Keratinocyte (primary cell): ENCODE measurements at regions not wholly inside any gene's neighbourhood (a gene's known extent, or its start where the extent isn't known, plus 50 kb on each side); places are given as distances from the start of the nearest gene placed in this dataset.

Experiments used
- DNase-seq: peaks from one replicate; pipeline ENCODE4 v3.0.0-alpha.2; 2011; ENCODE audit warnings: low read depth, missing footprints, low spot score
- FAIRE-seq: peaks from 2 replicates; lab custom pipeline; 2011; peaks lifted over from hg19 to GRCh38; lab: Jason Lieb, UNC
- H2AFZ ChIP-seq: 2 replicates; pipeline ENCODE4 v1.6.0; 2012; ENCODE audit warnings: low read length, control low read depth, inconsistent platforms; ENCODE audit not compliant: control insufficient read depth
- H3K27ac ChIP-seq: 2 replicates; pipeline ENCODE4 v1.5.1; 2011; ENCODE audit warnings: low read length; ENCODE audit not compliant: control insufficient read depth, insufficient read depth
- H3K27me3 ChIP-seq: 3 replicates; pipeline ENCODE4 v1.6.0; 2011; ENCODE audit warnings: low read length; ENCODE audit not compliant: control insufficient read depth, insufficient read depth; ENCODE audit errors: extremely low read depth
- H3K36me3 ChIP-seq, 2 experiments: 2 replicates in 1 of 2; 3 replicates in 1 of 2; pipeline ENCODE4 v1.5.1; 2011; ENCODE audit warnings: low read length in 2 of 2, mild to moderate bottlenecking in 1 of 2; ENCODE audit not compliant: control insufficient read depth in 2 of 2, insufficient read depth in 2 of 2; ENCODE audit errors: extremely low read depth in 1 of 2
- H3K4me1 ChIP-seq: 3 replicates; pipeline ENCODE4 v1.5.1; 2011; ENCODE audit warnings: low read length; ENCODE audit not compliant: control insufficient read depth, insufficient read depth; ENCODE audit errors: extremely low read depth
- H3K4me2 ChIP-seq: 3 replicates; pipeline ENCODE4 v1.6.0; 2011; ENCODE audit warnings: low read depth, low read length; ENCODE audit not compliant: control insufficient read depth, insufficient read depth; ENCODE audit errors: extremely low read depth
- H3K4me3 ChIP-seq, 3 experiments: fragments of 200-600 bp in 1 of 3; sonication (generic) in 1 of 3; 2 replicates in 2 of 3; 3 replicates in 1 of 3; pipeline ENCODE4 v1.5.1; 2011 to 2016; ENCODE audit warnings: low read length in 3 of 3, mild to moderate bottlenecking in 3 of 3, control low read depth in 2 of 3, inconsistent platforms in 1 of 3, low read depth in 1 of 3, mixed read lengths in 1 of 3, mixed run types in 1 of 3, moderate library complexity in 1 of 3; ENCODE audit not compliant: control insufficient read depth in 2 of 3, insufficient read depth in 2 of 3; ENCODE audit errors: extremely low read depth in 1 of 3
- H3K79me2 ChIP-seq: 2 replicates; pipeline ENCODE4 v1.6.0; 2012; ENCODE audit warnings: low read length; ENCODE audit not compliant: control insufficient read depth, insufficient read depth
- H3K9ac ChIP-seq: 3 replicates; pipeline ENCODE4 v1.6.0; 2011; ENCODE audit warnings: low read length; ENCODE audit not compliant: control insufficient read depth, insufficient read depth; ENCODE audit errors: extremely low read depth
- H3K9me1 ChIP-seq: 3 replicates; pipeline ENCODE4 v1.6.0; 2011; ENCODE audit warnings: low read length; ENCODE audit not compliant: control insufficient read depth, insufficient read depth; ENCODE audit errors: extremely low read depth
- H3K9me3 ChIP-seq: 2 replicates; pipeline ENCODE4 v1.5.1; 2012; ENCODE audit warnings: low read depth, low read length; ENCODE audit not compliant: control insufficient read depth
- H4K20me1 ChIP-seq: 3 replicates; pipeline ENCODE4 v1.6.0; 2011; ENCODE audit warnings: low read length; ENCODE audit not compliant: control insufficient read depth, insufficient read depth; ENCODE audit errors: extremely low read depth
- EZH2 ChIP-seq: IDR thresholded peaks from one replicate; pipeline ENCODE4 v1.6.1; 2012; ENCODE audit warnings: inconsistent platforms, mild to moderate bottlenecking, low read length, moderate library complexity
- dilution Hi-C: fragments of 300-500 bp; cut with MboI; formaldehyde crosslinking; loops from one replicate; pipeline ENCODE4 v1.7.0; 2020; ENCODE audit warnings: low sequenced_read_pairs; ENCODE audit not compliant: extremely low pct_ligation_motif_present
- TF ChIP-seq, protein P1 (sequence below), 3 experiments: IDR thresholded peaks in 1 of 3; conservative IDR thresholded peaks in 1 of 3; optimal IDR thresholded peaks in 1 of 3; 2 replicates in 2 of 3; 3 replicates in 1 of 3; pipeline versions ENCODE3 to v1.5.1; 2011; ENCODE audit warnings: low read length in 3 of 3, mild to moderate bottlenecking in 3 of 3, moderate library complexity in 2 of 3, control low read depth in 1 of 3, inconsistent platforms in 1 of 3; ENCODE audit not compliant: insufficient read depth in 2 of 3; ENCODE audit errors: extremely low read depth in 1 of 3

DNA sequence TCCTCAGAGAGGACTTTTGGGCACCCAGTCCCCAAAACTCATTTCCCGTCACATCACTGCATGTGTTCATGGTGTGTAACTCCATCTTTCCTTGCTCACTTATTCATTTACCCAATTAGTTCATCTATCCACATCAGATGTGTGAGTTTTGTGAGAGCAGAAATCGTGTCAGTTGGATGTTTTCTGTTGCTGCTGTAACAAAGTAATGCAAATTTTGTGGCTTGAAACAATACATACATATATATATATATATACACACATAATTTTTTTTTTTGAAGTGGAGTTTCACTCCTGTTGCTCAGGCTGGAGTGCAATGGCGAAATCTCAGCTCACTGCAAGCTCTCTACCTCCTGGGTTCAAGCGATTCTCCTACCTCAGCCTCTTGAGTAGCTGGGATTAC is 70.5 kb upstream of the BOD1 start:
- dilution Hi-C loops, result no loop called here
- FAIRE-seq (no peak), DNase-seq (no peak)
- no peak overlapping the region for H3K27ac ChIP-seq
- H3K36me3 ChIP-seq, result no peaks in the 10 kb centered on the region
- no peaks in the 10 kb centered on the region for H3K9me3 ChIP-seq
- no peaks in the 10 kb centered on the region for H3K27me3 ChIP-seq
- H3K4me3 ChIP-seq, result no peak overlapping the region
- H3K79me2 ChIP-seq, result no peaks in the 10 kb centered on the region
- no peaks in the 10 kb centered on the region for H3K4me1 ChIP-seq
- H3K4me2 ChIP-seq, result no peak overlapping the region
- H2AFZ ChIP-seq, result no peak overlapping the region
- no peak overlapping the region for H3K9ac ChIP-seq
- no peaks in the 10 kb centered on the region for H4K20me1 ChIP-seq
- H3K9me1 ChIP-seq, result no peaks in the 10 kb centered on the region
- TF ChIP-seq EZH2, result no peak
- TF ChIP-seq, protein P1, sequence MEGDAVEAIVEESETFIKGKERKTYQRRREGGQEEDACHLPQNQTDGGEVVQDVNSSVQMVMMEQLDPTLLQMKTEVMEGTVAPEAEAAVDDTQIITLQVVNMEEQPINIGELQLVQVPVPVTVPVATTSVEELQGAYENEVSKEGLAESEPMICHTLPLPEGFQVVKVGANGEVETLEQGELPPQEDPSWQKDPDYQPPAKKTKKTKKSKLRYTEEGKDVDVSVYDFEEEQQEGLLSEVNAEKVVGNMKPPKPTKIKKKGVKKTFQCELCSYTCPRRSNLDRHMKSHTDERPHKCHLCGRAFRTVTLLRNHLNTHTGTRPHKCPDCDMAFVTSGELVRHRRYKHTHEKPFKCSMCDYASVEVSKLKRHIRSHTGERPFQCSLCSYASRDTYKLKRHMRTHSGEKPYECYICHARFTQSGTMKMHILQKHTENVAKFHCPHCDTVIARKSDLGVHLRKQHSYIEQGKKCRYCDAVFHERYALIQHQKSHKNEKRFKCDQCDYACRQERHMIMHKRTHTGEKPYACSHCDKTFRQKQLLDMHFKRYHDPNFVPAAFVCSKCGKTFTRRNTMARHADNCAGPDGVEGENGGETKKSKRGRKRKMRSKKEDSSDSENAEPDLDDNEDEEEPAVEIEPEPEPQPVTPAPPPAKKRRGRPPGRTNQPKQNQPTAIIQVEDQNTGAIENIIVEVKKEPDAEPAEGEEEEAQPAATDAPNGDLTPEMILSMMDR (optimal IDR thresholded peaks at IDR 0.05 in 1 of 3, IDR thresholded peaks at IDR 0.05 in 1 of 3, conservative IDR thresholded peaks at IDR 0.05 in 1 of 3; ENCODE audit: extremely low read depth in 1 of 3, insufficient read depth in 2 of 3, low read length in 3 of 3), result no peak

DNA sequence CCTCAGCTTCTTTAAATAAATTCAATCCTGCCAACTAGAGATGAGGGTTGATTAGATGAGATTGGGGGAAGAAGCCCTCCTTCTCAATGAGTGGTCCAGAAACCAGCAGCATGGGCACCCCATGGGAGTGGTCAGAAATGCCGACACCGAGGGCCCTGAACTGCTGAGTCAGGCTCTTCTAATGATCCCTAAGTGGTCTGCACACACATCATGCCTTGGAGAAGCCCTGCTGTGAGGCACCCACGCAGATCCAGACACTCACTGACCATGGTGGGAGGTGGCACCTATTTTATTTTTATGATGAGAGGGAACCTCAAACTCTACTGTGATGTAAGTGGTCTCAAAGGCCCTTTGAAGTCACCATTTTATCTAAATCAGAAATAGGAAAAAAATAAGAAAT is 72.3 kb upstream of the BOD1 start:
- Histone ChIP-seq H3K79me2 (no peaks in the 10 kb centered on the region), H3K27me3 (no peaks in the 10 kb centered on the region), H3K9me1 (no peaks in the 10 kb centered on the region), H4K20me1 (no peaks in the 10 kb centered on the region), H3K9ac (no peak overlapping the region), H3K4me2 (no peak overlapping the region), H3K4me1 (no peaks in the 10 kb centered on the region), H3K9me3 (no peaks in the 10 kb centered on the region), H2AFZ (no peak overlapping the region), H3K4me3 (no peak overlapping the region), H3K27ac (no peak overlapping the region), H3K36me3 (no peaks in the 10 kb centered on the region)
- FAIRE-seq (no peak), DNase-seq (no peak)
- TF ChIP-seq, protein P1 (optimal IDR thresholded peaks at IDR 0.05 in 1 of 3, IDR thresholded peaks at IDR 0.05 in 1 of 3, conservative IDR thresholded peaks at IDR 0.05 in 1 of 3; ENCODE audit: extremely low read depth in 1 of 3, insufficient read depth in 2 of 3, low read length in 3 of 3), result no peak
- no peak for TF ChIP-seq EZH2
- dilution Hi-C loops, result no loop called here
